ENCODE measurements at regions not wholly inside any gene's neighbourhood (a gene's known extent, or its start where the extent isn't known, plus 50 kb on each side); places are given as distances from the start of the nearest gene placed in this dataset.
A peak's percentile ranks its signal among the peaks of the same experiment; 100 is the strongest.

DNA sequence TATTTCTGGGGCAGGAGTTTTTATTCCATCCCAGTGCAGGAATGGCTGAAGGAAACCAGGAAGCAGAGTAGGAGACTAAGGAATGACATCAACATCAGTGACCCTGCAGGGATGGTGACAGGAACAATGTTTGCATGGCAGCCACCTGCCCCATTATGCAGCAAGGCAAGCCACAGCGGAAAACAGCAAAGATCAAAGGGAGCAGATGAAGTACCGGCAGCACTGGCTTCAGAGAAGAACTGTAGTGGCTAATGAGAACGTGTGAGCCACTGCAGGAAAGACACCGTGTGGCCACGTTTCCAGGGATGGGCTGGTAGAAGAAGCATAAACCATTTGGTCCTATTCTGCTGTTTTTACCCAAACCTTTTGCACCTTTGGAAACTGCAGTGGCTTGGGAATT, 52.9 kb upstream of the TAB2 start:
- no peak overlapping the region for H3K4me3 ChIP-seq (ENCODE audit: low read depth, low read length)
- DNase-seq (ENCODE audit: low read depth) = no peak
- TF ChIP-seq, protein P1, sequence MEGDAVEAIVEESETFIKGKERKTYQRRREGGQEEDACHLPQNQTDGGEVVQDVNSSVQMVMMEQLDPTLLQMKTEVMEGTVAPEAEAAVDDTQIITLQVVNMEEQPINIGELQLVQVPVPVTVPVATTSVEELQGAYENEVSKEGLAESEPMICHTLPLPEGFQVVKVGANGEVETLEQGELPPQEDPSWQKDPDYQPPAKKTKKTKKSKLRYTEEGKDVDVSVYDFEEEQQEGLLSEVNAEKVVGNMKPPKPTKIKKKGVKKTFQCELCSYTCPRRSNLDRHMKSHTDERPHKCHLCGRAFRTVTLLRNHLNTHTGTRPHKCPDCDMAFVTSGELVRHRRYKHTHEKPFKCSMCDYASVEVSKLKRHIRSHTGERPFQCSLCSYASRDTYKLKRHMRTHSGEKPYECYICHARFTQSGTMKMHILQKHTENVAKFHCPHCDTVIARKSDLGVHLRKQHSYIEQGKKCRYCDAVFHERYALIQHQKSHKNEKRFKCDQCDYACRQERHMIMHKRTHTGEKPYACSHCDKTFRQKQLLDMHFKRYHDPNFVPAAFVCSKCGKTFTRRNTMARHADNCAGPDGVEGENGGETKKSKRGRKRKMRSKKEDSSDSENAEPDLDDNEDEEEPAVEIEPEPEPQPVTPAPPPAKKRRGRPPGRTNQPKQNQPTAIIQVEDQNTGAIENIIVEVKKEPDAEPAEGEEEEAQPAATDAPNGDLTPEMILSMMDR (IDR thresholded peaks at IDR 0.05; ENCODE audit: low read depth, low read length, missing control alignments) = no peak

DNA sequence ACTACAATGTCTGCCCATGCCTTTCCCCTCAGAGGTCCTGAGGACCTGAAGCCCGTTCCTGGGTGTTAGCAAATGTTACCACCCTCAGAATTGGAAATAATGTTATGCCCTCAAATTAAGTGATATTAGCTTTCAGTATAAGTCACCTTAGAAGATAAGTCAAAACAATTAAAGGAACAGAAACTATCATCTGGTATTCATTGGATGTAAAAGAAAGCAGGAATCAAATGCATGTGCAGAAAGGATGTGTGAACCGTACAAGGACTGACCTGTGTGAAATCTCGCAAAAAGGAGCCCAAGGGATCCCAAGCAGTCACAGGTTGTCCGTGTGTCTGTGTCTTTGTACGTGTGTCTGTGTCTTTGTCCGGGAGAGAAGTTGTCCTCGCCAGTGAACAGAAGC, 51.6 kb upstream of the TAB2 start:
- TF ChIP-seq, protein P1 (IDR thresholded peaks at IDR 0.05; ENCODE audit: low read depth, low read length, missing control alignments) = no peak
- no peak overlapping the region for H3K4me3 ChIP-seq (ENCODE audit: low read depth, low read length)
- DNase-seq (ENCODE audit: low read depth) = no peak

DNA sequence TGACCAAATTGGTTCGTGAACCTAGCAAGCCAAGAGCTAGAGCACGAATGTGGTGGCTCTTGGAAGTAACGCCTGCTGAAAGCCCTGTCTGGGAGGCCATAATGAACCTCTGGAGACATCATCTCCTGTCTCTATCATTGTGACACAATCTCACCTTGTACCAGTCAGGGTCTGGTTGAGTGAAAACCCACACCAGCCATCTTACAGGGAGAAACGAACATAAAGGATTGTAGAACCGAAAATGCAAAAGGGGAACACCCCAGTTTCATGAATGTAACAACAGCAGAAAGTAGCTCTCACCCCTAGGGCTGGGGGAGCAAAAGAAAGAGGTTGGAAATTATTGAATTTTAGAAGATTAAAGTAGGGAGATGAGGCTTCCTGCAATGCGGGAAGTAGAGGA, 50.9 kb upstream of the TAB2 start:
- peak; percentile 69 for DNase-seq (ENCODE audit: low read depth)
- H3K4me3 ChIP-seq (ENCODE audit: low read depth, low read length) = no peak overlapping the region
- TF ChIP-seq, protein P1 (IDR thresholded peaks at IDR 0.05; ENCODE audit: low read depth, low read length, missing control alignments) = no peak

DNA sequence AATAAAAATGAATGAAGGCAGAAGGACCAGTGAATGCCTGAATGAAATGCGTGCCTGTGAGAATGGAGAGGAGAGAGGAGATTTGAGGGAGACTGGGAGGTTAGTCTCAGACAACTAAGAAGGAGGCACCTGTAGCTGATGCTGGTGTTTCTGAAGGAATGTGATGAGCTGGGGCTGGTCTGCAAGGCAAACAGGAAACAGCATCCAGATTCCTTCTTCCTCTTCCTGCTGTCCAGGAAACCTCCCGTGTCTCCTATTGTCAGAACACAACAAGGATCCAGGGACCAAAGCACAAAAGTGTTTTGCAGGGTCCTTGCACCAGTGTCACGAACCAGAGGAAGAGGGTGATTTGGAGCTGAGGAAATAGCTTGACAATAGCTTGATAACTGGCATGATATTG, 50.4 kb upstream of the TAB2 start:
- TF ChIP-seq, protein P1 (IDR thresholded peaks at IDR 0.05; ENCODE audit: low read depth, low read length, missing control alignments) = no peak
- H3K4me3 ChIP-seq (ENCODE audit: low read depth, low read length) = no peak overlapping the region
- DNase-seq (ENCODE audit: low read depth) = no peak

DNA sequence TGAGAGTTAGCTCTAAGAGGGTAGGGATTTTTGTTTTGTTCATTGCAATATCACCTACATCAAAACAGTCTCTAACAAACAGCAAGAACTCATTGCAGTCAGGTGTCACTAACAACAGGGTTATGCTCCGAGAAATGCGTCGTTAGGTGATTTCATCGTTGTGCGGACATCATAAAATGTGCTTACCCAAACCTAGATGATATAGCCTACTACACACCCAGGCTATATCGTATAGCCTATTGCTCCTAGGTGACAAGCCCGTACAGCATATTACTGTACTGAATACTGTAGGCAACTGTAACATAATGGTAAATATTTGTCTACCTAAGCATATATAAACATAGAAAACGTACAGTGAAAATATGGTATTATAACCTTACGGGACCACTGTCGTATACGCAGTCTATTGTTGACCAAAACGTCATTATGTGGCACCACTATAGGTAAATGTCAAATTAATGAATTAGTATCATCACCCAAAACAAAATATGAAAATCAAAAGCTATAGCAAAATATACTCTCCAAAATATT, 49.9 kb upstream of the TAB2 start:
- no peak overlapping the region for H3K4me3 ChIP-seq (ENCODE audit: low read depth, low read length)
- TF ChIP-seq, protein P1 (IDR thresholded peaks at IDR 0.05; ENCODE audit: low read depth, low read length, missing control alignments) = no peak
- DNase-seq (ENCODE audit: low read depth) = no peak
